Neuronal stem cell (in vitro differentiated cells): ENCODE measurements at regions not wholly inside any gene's neighbourhood (a gene's known extent, or its start where the extent isn't known, plus 50 kb on each side); places are given as distances from the start of the nearest gene placed in this dataset.

ENCODE experiments used
- DNase-seq: peaks from one replicate; pipeline ENCODE4 v3.0.0-alpha.2; 2013; ENCODE audit warnings: low spot score
- H2AFZ ChIP-seq: one replicate; pipeline ENCODE4 v1.6.1; 2013; ENCODE audit warnings: mild to moderate bottlenecking, low read length, inconsistent platforms
- H2AK5ac ChIP-seq: 2 replicates; pipeline ENCODE4 v1.6.1; 2013; ENCODE audit warnings: low read depth, mild to moderate bottlenecking, inconsistent platforms, low read length, moderate library complexity, mixed read lengths
- H2BK120ac ChIP-seq: 2 replicates; pipeline ENCODE4 v1.6.1; 2013; ENCODE audit warnings: low read depth, mild to moderate bottlenecking, inconsistent platforms, low read length, moderate library complexity, mixed read lengths
- H2BK12ac ChIP-seq: one replicate; pipeline ENCODE4 v1.6.1; 2013; ENCODE audit warnings: low read length, inconsistent platforms
- H2BK15ac ChIP-seq: 2 replicates; pipeline ENCODE4 v1.6.1; 2013; ENCODE audit warnings: mild to moderate bottlenecking, low read length, inconsistent platforms, mixed read lengths
- H2BK5ac ChIP-seq: one replicate; pipeline ENCODE4 v1.6.1; 2013; ENCODE audit warnings: inconsistent platforms, mild to moderate bottlenecking, low read length, moderate library complexity
- H3K14ac ChIP-seq: one replicate; pipeline ENCODE4 v1.6.1; 2013; ENCODE audit warnings: low read length, inconsistent platforms
- H3K18ac ChIP-seq: 2 replicates; pipeline ENCODE4 v1.6.1; 2013; ENCODE audit warnings: low read length, inconsistent platforms
- H3K23ac ChIP-seq: 2 replicates; pipeline ENCODE4 v1.6.1; 2013; ENCODE audit warnings: low read depth, mild to moderate bottlenecking, mixed read lengths, low read length, inconsistent platforms; ENCODE audit not compliant: poor library complexity
- H3K27ac ChIP-seq: replicated peaks from 3 replicates; pipeline ENCODE4 v1.5.1; 2013; ENCODE audit warnings: low read length, inconsistent platforms
- H3K27me3 ChIP-seq, 3 experiments: 2 replicates each; pipeline ENCODE4 v1.6.1; 2013; ENCODE audit warnings: low read length in 3 of 3, mild to moderate bottlenecking in 2 of 3, inconsistent platforms in 1 of 3, low read depth in 1 of 3, mixed read lengths in 1 of 3, moderate library complexity in 1 of 3; ENCODE audit not compliant: control insufficient read depth in 3 of 3, insufficient read depth in 3 of 3
- H3K36me3 ChIP-seq, 2 donors: replicated peaks in 1 of 2; 2 replicates each; pipeline ENCODE4 v1.6.1; 2013; ENCODE audit warnings: low read length in 2 of 2; ENCODE audit not compliant: control insufficient read depth in 2 of 2, insufficient read depth in 2 of 2
- H3K4ac ChIP-seq: 2 replicates; pipeline ENCODE4 v1.6.1; 2013; ENCODE audit warnings: inconsistent platforms, mild to moderate bottlenecking, low read length, moderate library complexity
- H3K4me1 ChIP-seq, 2 donors: 1 replicate in 1 of 2; 2 replicates in 1 of 2; pipeline ENCODE4 v1.6.1; 2013; ENCODE audit warnings: low read length in 2 of 2, low read depth in 1 of 2; ENCODE audit not compliant: control insufficient read depth in 2 of 2, insufficient read depth in 1 of 2
- H3K4me2 ChIP-seq: one replicate; pipeline ENCODE4 v1.6.1; 2013; ENCODE audit warnings: mild to moderate bottlenecking, low read length, inconsistent platforms; ENCODE audit not compliant: insufficient read depth, poor library complexity, severe bottlenecking
- H3K4me3 ChIP-seq, 2 donors: 2 replicates each; pipeline ENCODE4 v1.5.1; 2013; ENCODE audit warnings: low read length in 2 of 2, mild to moderate bottlenecking in 2 of 2, inconsistent platforms in 1 of 2, moderate library complexity in 1 of 2
- H3K79me1 ChIP-seq: one replicate; pipeline ENCODE4 v1.6.1; 2013; ENCODE audit warnings: low read depth, mild to moderate bottlenecking, inconsistent platforms, low read length, moderate library complexity
- H3K9ac ChIP-seq: one replicate; pipeline ENCODE4 v1.6.1; 2013; ENCODE audit warnings: mild to moderate bottlenecking, low read depth, low read length, inconsistent platforms; ENCODE audit not compliant: poor library complexity
- H3K9me3 ChIP-seq, 2 donors: replicated peaks in 1 of 2; 2 replicates each; pipeline versions ENCODE3 to v1.6.1; 2013; ENCODE audit warnings: low read length in 2 of 2, mild to moderate bottlenecking in 2 of 2, inconsistent platforms in 1 of 2, low read depth in 1 of 2, mixed read lengths in 1 of 2, moderate library complexity in 1 of 2; ENCODE audit not compliant: control insufficient read depth in 2 of 2, insufficient read depth in 1 of 2
- H4K8ac ChIP-seq: one replicate; pipeline ENCODE4 v1.6.1; 2013; ENCODE audit warnings: low read depth, mild to moderate bottlenecking, inconsistent platforms, low read length, moderate library complexity
- H4K91ac ChIP-seq: one replicate; pipeline ENCODE4 v1.6.1; 2013; ENCODE audit warnings: low read length, low read depth, mild to moderate bottlenecking, inconsistent platforms; ENCODE audit not compliant: poor library complexity
- WGBS, 2 donors: extraction: QIAGEN DNeasy Blood & Tissue Kit; methylation state at CpG; one replicate each; pipeline ENCODE4 v1.1.7; 2013; ENCODE audit warnings: missing lambda C conversion rate in 2 of 2, mixed read lengths in 1 of 2; ENCODE audit not compliant: insufficient read length in 2 of 2, insufficient replicate concordance in 1 of 2; ENCODE audit errors: extremely low coverage in 2 of 2; 5-methylcytosine and 5-hydroxymethylcytosine counted together

DNA sequence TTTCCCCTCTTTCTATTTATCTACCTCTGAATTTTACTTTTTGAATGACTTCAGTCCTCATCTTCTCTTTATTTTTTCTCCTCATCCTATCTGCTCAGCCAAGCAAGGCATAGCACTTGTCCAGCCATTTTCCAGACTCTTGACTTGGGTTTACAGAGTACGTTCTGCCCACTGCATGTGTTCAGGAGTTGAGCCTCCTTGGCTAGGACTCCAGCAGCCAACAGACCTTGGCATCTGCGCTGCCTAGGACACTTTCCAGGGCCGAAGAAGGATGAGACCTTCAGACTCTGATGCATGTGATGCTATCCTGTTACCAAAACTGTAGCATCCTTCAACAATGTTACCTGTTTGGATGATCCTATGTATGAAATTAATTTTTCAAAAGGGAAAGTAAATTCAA is 59.7 kb downstream of the HES1 start:
- Histone ChIP-seq H3K4ac (no peak overlapping the region), H2BK5ac (no peak overlapping the region), H3K27me3 (peaks cover 0 to 28% (median 0%) of the 10 kb centered on the region in 3 experiments), H3K27ac (no peak overlapping the region), H3K36me3 (no peaks in the 10 kb centered on the region), H4K8ac (no peak overlapping the region), H2BK12ac (no peak overlapping the region), H3K4me3 (no peak overlapping the region), H2BK120ac (no peak overlapping the region), H3K9ac (no peak overlapping the region), H3K4me1 (peaks cover 3 to 7% of the 10 kb centered on the region in 2 donors), H3K23ac (no peak overlapping the region), H2AFZ (no peak overlapping the region), H3K9me3 (no peaks in the 10 kb centered on the region), H3K18ac (no peak overlapping the region), H2BK15ac (no peak overlapping the region), H3K79me1 (no peaks in the 10 kb centered on the region), H4K91ac (no peak overlapping the region), H3K14ac (no peak overlapping the region), H2AK5ac (no peak overlapping the region), H3K4me2 (no peak overlapping the region)
- no peak for DNase-seq
- no CpG with 5 or more reads among the region's 3 CpGs for WGBS, 2 donors

DNA sequence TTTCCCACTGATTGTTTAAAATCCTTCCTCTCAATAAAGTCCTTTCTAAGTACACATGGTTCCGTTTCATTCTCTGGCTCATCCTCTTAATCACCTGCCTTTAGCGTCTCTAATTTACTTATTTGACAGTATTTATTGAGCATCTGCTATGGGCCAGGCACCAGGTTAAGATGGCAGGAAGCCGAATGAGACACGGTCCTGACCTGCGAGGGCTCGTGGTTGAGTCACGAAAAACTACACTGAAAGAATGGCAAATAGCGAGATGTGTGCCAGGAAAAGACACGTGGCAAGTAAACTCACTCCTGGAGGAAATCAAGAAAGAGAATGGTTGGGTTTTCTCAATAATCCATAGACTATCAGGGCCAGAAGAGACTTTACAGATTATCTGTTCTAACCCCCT is 60.9 kb downstream of the HES1 start:
- H3K4me2 ChIP-seq = no peak overlapping the region

GRCh38 chr3:194197396-194197960 is 61.5 kb downstream of the HES1 start:
- H3K23ac ChIP-seq = no peak overlapping the region
- H2BK15ac ChIP-seq = no peak overlapping the region
- H3K9ac ChIP-seq = no peak overlapping the region
- H3K27ac ChIP-seq = no peak overlapping the region
- H3K14ac ChIP-seq = no peak overlapping the region
- WGBS, 2 donors = no CpG with 5 or more reads among the region's 7 CpGs
- no peak for DNase-seq
- no peak overlapping the region for H3K4me2 ChIP-seq
- no peak overlapping the region for H3K18ac ChIP-seq
- no peak overlapping the region for H3K4ac ChIP-seq
- no peak overlapping the region for H2BK5ac ChIP-seq
- H3K79me1 ChIP-seq = no peaks in the 10 kb centered on the region
- no peak overlapping the region for H3K4me3 ChIP-seq
- no peaks in the 10 kb centered on the region for H3K36me3 ChIP-seq
- H2BK120ac ChIP-seq = no peak overlapping the region
- H3K4me1 ChIP-seq = peaks cover 3 to 7% of the 10 kb centered on the region in 2 donors
- H3K27me3 ChIP-seq = peaks cover 0 to 27% (median under 1%) of the 10 kb centered on the region in 3 experiments
- H2BK12ac ChIP-seq = no peak overlapping the region
- no peak overlapping the region for H4K8ac ChIP-seq
- H3K9me3 ChIP-seq = no peaks in the 10 kb centered on the region
- H2AK5ac ChIP-seq = no peak overlapping the region
- H4K91ac ChIP-seq = no peak overlapping the region
- no peak overlapping the region for H2AFZ ChIP-seq

More for the DNA sequence above, 60.9 kb downstream of the HES1 start:
- Histone ChIP-seq H3K4me3 (no peak overlapping the region), H2AFZ (no peak overlapping the region), H2BK15ac (no peak overlapping the region), H2BK5ac (no peak overlapping the region), H3K4ac (no peak overlapping the region), H2BK120ac (no peak overlapping the region), H3K14ac (no peak overlapping the region), H2AK5ac (no peak overlapping the region), H3K23ac (no peak overlapping the region), H3K9ac (no peak overlapping the region), H3K27me3 (peaks cover 0 to 28% (median 0%) of the 10 kb centered on the region in 3 experiments), H3K79me1 (no peaks in the 10 kb centered on the region), H3K4me1 (peaks cover 3 to 7% of the 10 kb centered on the region in 2 donors), H2BK12ac (no peak overlapping the region), H3K9me3 (no peaks in the 10 kb centered on the region), H4K91ac (no peak overlapping the region), H4K8ac (no peak overlapping the region), H3K36me3 (no peaks in the 10 kb centered on the region), H3K18ac (no peak overlapping the region), H3K27ac (no peak overlapping the region)
- WGBS, 2 donors = no CpG with 5 or more reads among the region's 9 CpGs
- DNase-seq = no peak

- peak overlapping the region; percentile 5 for H4K91ac ChIP-seq
- H3K4me3 ChIP-seq = no peak overlapping the region
- peak overlapping the region; percentile 6 for H2AK5ac ChIP-seq
- no peak overlapping the region for H3K4ac ChIP-seq
- no peak overlapping the region for H2BK12ac ChIP-seq
- no peak for DNase-seq
- H2BK15ac ChIP-seq = no peak overlapping the region
- H3K9ac ChIP-seq = no peak overlapping the region
- H2BK120ac ChIP-seq = no peak overlapping the region
- no peak overlapping the region for H3K27ac ChIP-seq
- no peaks in the 10 kb centered on the region for H3K9me3 ChIP-seq
- no peak overlapping the region for H2AFZ ChIP-seq
- H3K18ac ChIP-seq = no peak overlapping the region
- H3K79me1 ChIP-seq = no peaks in the 10 kb centered on the region
- H3K27me3 ChIP-seq = peaks cover 0 to 22% (median 2%) of the 10 kb centered on the region in 3 experiments
- H3K23ac ChIP-seq = no peak overlapping the region
- peaks cover 3 to 7% of the 10 kb centered on the region in 2 donors for H3K4me1 ChIP-seq
- H3K14ac ChIP-seq = no peak overlapping the region
- H4K8ac ChIP-seq = no peak overlapping the region
- no CpG with 5 or more reads among the region's 9 CpGs for WGBS, 2 donors
- no peaks in the 10 kb centered on the region for H3K36me3 ChIP-seq
- H2BK5ac ChIP-seq = no peak overlapping the region
- no peak overlapping the region for H3K4me2 ChIP-seq
Measured at GRCh38 chr3:194197981-194198695, 62.2 kb downstream of the HES1 start.
